SJCRH30 (cell line): ENCODE measurements at regions not wholly inside any gene's neighbourhood (a gene's known extent, or its start where the extent isn't known, plus 50 kb on each side); places are given as distances from the start of the nearest gene placed in this dataset.
"Not testable (repeated sequence)": the region's sequence is repeated elsewhere in the genome, so short reads cannot be mapped to it uniquely, and the experiment has no call there.

Experiments
- DNase-seq, 2 experiments: peaks; one replicate each; pipeline ENCODE4 v3.0.0-alpha.2; 2015 to 2020
- H3K27ac ChIP-seq: fragments of 250-450 bp; sonication (Bioruptor Pico); 2 replicates; pipeline ENCODE4 v1.5.1; 2020; ENCODE audit warnings: mild to moderate bottlenecking, moderate library complexity
- H3K27me3 ChIP-seq: fragments of 250-450 bp; sonication (Bioruptor Pico); 2 replicates; pipeline ENCODE4 v1.5.1; 2020; ENCODE audit warnings: mild to moderate bottlenecking, moderate library complexity
- H3K36me3 ChIP-seq: fragments of 250-450 bp; sonication (Bioruptor Pico); 2 replicates; pipeline ENCODE4 v1.5.1; 2020; ENCODE audit warnings: mild to moderate bottlenecking, moderate library complexity
- H3K4me1 ChIP-seq: fragments of 250-450 bp; sonication (Bioruptor Pico); 2 replicates; pipeline ENCODE4 v1.5.1; 2020; ENCODE audit warnings: mild to moderate bottlenecking, moderate library complexity
- H3K4me3 ChIP-seq: fragments of 250-450 bp; sonication (Bioruptor Pico); 2 replicates; pipeline ENCODE4 v1.5.1; 2020; ENCODE audit warnings: mild to moderate bottlenecking, moderate library complexity
- H3K9me3 ChIP-seq: fragments of 250-450 bp; sonication (Bioruptor Pico); replicated peaks from 2 replicates; pipeline ENCODE4 v1.5.1; 2020; ENCODE audit warnings: mild to moderate bottlenecking, moderate library complexity

GRCh38 chr7:90067171-90067570 lies 87.1 kb upstream of the STEAP1 start:
- no peaks in the 10 kb centered on the region for H3K4me1 ChIP-seq
- no peaks in the 10 kb centered on the region; the same call in 1 of the 2 replicates for H3K27me3 ChIP-seq
- H3K9me3 ChIP-seq = no peaks in the 10 kb centered on the region
- no peak overlapping the region for H3K4me3 ChIP-seq
- DNase-seq = no peak
- H3K36me3 ChIP-seq = no peaks in the 10 kb centered on the region
- no peak overlapping the region for H3K27ac ChIP-seq

GRCh38 chr7:90070238-90070637 lies 84.0 kb upstream of the STEAP1 start:
- not testable (repeated sequence) for H3K4me1 ChIP-seq, H3K27ac ChIP-seq, H3K4me3 ChIP-seq, H3K36me3 ChIP-seq, H3K9me3 ChIP-seq, H3K27me3 ChIP-seq
- peak in 1 of 2 experiments; percentile 3 for DNase-seq

GRCh38 chr7:90078921-90079320 lies 75.3 kb upstream of the STEAP1 start:
- no peak overlapping the region for H3K4me3 ChIP-seq
- H3K36me3 ChIP-seq = no peaks in the 10 kb centered on the region
- no peak for DNase-seq
- no peaks in the 10 kb centered on the region for H3K4me1 ChIP-seq
- H3K27me3 ChIP-seq = no peaks in the 10 kb centered on the region
- H3K27ac ChIP-seq = no peak overlapping the region
- H3K9me3 ChIP-seq = no peaks in the 10 kb centered on the region

- Histone ChIP-seq H3K27ac (no peak overlapping the region), H3K36me3 (no peaks in the 10 kb centered on the region), H3K9me3 (no peaks in the 10 kb centered on the region), H3K4me3 (no peak overlapping the region), H3K27me3 (no peaks in the 10 kb centered on the region), H3K4me1 (no peaks in the 10 kb centered on the region)
- DNase-seq = no peak
Measured at GRCh38 chr7:90081621-90082020, 72.6 kb upstream of the STEAP1 start.

- Histone ChIP-seq H3K27ac (no peak overlapping the region), H3K4me3 (no peak overlapping the region), H3K36me3 (no peaks in the 10 kb centered on the region), H3K9me3 (no peaks in the 10 kb centered on the region), H3K27me3 (no peaks in the 10 kb centered on the region; the same call in 1 of the 2 replicates), H3K4me1 (no peaks in the 10 kb centered on the region)
- DNase-seq = no peak
Measured at GRCh38 chr7:90092506-90092905, 61.8 kb upstream of the STEAP1 start.

- Histone ChIP-seq H3K36me3 (no peaks in the 10 kb centered on the region), H3K4me3 (no peak overlapping the region), H3K27me3 (no peaks in the 10 kb centered on the region; the same call in 1 of the 2 replicates), H3K4me1 (no peaks in the 10 kb centered on the region), H3K27ac (no peak overlapping the region), H3K9me3 (no peaks in the 10 kb centered on the region)
- DNase-seq = no peak
Measured at GRCh38 chr7:90094030-90094429, 60.2 kb upstream of the STEAP1 start.
